PFSK-1 (cell line): ENCODE measurements at regions not wholly inside any gene's neighbourhood (a gene's known extent, or its start where the extent isn't known, plus 50 kb on each side); places are given as distances from the start of the nearest gene placed in this dataset.
A peak's percentile ranks its signal among the peaks of the same experiment; 100 is the strongest.

ENCODE experiments used
- FOXP2 ChIP-seq: optimal IDR thresholded peaks from 2 replicates; pipeline ENCODE3; 2011; ENCODE audit warnings: borderline replicate concordance, control low read depth, inconsistent platforms; ENCODE audit not compliant: insufficient read depth; ENCODE audit errors: extremely low read length, extremely low read depth
- POLR2AphosphoS5 ChIP-seq: IDR thresholded peaks from 2 replicates; pipeline ENCODE4 v1.6.1; 2012; ENCODE audit warnings: low read depth, mild to moderate bottlenecking, control low read depth, low read length, moderate library complexity
- REST ChIP-seq, 2 experiments: IDR thresholded peaks; 2 replicates each; pipeline versions ENCODE4 v1.6.1 to v1.8.0; 2011 to 2012; ENCODE audit warnings: low read depth in 2 of 2, low read length in 2 of 2, control low read depth in 1 of 2, inconsistent platforms in 1 of 2, mild to moderate bottlenecking in 1 of 2, moderate library complexity in 1 of 2; ENCODE audit not compliant: insufficient read depth in 1 of 2
- SIN3A ChIP-seq: IDR thresholded peaks from 2 replicates; pipeline ENCODE4 v1.6.1; 2012; ENCODE audit warnings: mild to moderate bottlenecking, low read length, moderate library complexity, borderline replicate concordance; ENCODE audit not compliant: insufficient read depth
- TAF1 ChIP-seq: IDR thresholded peaks from 2 replicates; pipeline ENCODE4 v1.6.1; 2012; ENCODE audit warnings: low read length, control low read depth, borderline replicate concordance; ENCODE audit not compliant: insufficient read depth

DNA sequence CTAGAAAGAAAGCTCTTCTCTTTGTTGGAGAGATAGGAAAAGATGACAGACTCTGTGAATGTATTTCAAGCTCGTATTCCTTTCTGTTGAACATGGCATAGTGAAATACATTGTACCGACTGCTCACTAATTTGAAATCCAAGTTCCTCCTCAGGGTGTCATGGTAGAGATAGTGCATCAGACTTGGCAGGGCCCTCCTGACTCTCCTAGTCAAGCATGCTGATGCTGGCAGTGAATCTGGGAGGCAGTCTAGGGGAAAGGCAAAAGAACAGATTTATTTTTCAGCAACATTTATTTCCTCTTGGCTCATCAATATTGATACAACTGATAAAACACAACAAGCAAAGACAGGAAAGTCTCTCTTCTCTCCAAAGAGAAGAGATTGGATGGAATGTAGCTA is 356.3 kb upstream of the IRAK1BP1 start:
- TF ChIP-seq TAF1: no peak
- no peak for TF ChIP-seq POLR2AphosphoS5
- TF ChIP-seq REST (IDR thresholded peaks at IDR 0.05; ENCODE audit: insufficient read depth in 1 of 2, low read depth in 2 of 2, low read length in 2 of 2): no peak
- TF ChIP-seq SIN3A: no peak
- TF ChIP-seq FOXP2: no peak

GRCh38 chr6:78513856-78514255 is 353.5 kb upstream of the IRAK1BP1 start:
- TF ChIP-seq SIN3A (no peak), REST (IDR thresholded peaks at IDR 0.05; ENCODE audit: insufficient read depth in 1 of 2, low read depth in 2 of 2, low read length in 2 of 2) (no peak), TAF1 (no peak), FOXP2 (no peak)

DNA sequence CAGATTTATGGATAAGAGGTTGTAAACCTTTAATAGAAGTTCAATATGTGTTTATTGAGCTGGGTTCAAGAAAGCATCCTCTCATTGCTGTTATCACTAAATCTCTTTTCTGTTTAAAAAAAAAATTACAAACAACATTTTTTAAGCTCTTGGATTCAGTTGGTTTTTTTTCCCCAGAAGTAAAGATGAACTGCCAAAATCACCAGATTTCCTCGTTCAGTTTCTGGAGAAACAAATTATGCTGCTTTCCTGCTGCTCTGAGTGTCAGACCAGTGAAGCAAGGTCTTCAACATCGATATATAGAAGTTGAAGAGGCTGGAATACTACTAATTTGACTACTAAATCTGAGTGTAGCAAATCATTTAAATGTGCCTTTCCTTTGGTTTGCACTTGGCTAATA is 352.1 kb upstream of the IRAK1BP1 start:
- TF ChIP-seq REST (IDR thresholded peaks at IDR 0.05; ENCODE audit: insufficient read depth in 1 of 2, low read depth in 2 of 2, low read length in 2 of 2) (no peak), SIN3A (no peak), POLR2AphosphoS5 (no peak), TAF1 (no peak), FOXP2 (no peak)

DNA sequence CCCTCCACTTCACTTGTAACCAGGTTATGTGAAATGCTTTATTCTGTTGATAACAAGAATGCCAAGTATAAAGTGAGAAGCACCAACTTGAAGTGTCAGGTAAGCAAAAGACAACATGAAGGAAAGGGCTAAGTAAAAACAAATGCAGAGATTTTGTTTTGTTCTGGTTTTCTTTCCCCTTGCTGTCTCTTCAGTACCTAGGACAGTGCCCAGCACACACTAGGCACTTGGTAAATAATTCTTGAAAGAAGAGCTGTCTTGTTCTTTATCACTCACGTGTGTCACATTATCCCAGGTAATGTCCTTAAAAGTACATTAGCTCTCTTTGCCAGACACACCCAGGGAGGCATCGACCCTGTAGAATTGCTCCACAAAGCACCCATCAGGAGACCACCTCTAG is 350.0 kb upstream of the IRAK1BP1 start:
- TF ChIP-seq SIN3A (no peak), REST (IDR thresholded peaks at IDR 0.05; ENCODE audit: insufficient read depth in 1 of 2, low read depth in 2 of 2, low read length in 2 of 2) (peak; percentile 56 to 91; a peak in 3 of 4 replicates)

GRCh38 chr6:78523622-78524021 is 343.7 kb upstream of the IRAK1BP1 start:
- no peak for TF ChIP-seq REST (IDR thresholded peaks at IDR 0.05; ENCODE audit: insufficient read depth in 1 of 2, low read depth in 2 of 2, low read length in 2 of 2)
- TF ChIP-seq SIN3A: no peak
- TF ChIP-seq POLR2AphosphoS5: no peak
- TF ChIP-seq FOXP2: no peak
- no peak for TF ChIP-seq TAF1
